SK-N-SH treated with all-trans-retinoic acid at 6 μM for 48 hours (cell line): ENCODE measurements at regions not wholly inside any gene's neighbourhood (a gene's known extent, or its start where the extent isn't known, plus 50 kb on each side); places are given as distances from the start of the nearest gene placed in this dataset.

Experiments
- ATAC-seq: fragments of 200-7000 bp; cut with Tn5 transposase; 3 replicates; pipeline ENCODE4 v1.9.1; 2020; ENCODE audit warnings: mild to moderate bottlenecking, moderate library complexity
- ARNTL ChIP-seq: fragments of 450-650 bp; formaldehyde crosslinking; IDR thresholded peaks from 2 replicates; pipeline ENCODE4 v1.5.0; 2020; ENCODE audit warnings: low read depth, mild to moderate bottlenecking, moderate library complexity, borderline replicate concordance
- BACH2 ChIP-seq: fragments of 250-450 bp; sonication (Bioruptor Pico); IDR thresholded peaks from 2 replicates; pipeline ENCODE4 v1.9.0; 2021; ENCODE audit warnings: mild to moderate bottlenecking, borderline replicate concordance
- CSDC2 ChIP-seq: fragments of 250-450 bp; sonication (Bioruptor Pico); IDR thresholded peaks from 2 replicates; pipeline ENCODE4 v1.5.0; 2020; ENCODE audit warnings: mild to moderate bottlenecking, moderate library complexity
- ESRRG ChIP-seq: fragments of 250-450 bp; sonication (Bioruptor Pico); IDR thresholded peaks from 2 replicates; pipeline ENCODE4 v1.6.1; 2021; ENCODE audit warnings: mild to moderate bottlenecking
- GLIS3 ChIP-seq: fragments of 250-450 bp; sonication (Bioruptor Pico); IDR thresholded peaks from 2 replicates; pipeline ENCODE4 v1.5.0; 2020; ENCODE audit warnings: mild to moderate bottlenecking, moderate library complexity
- ISL1 ChIP-seq: fragments of 250-450 bp; sonication (Bioruptor Pico); IDR thresholded peaks from 2 replicates; pipeline ENCODE4 v2.1.2; 2022; ENCODE audit warnings: mild to moderate bottlenecking, moderate library complexity
- PPARA ChIP-seq: fragments of 250-450 bp; sonication (Bioruptor Pico); IDR thresholded peaks from 2 replicates; pipeline ENCODE4 v1.5.0; 2020; ENCODE audit warnings: mild to moderate bottlenecking, borderline replicate concordance
- RARB ChIP-seq: fragments of 250-450 bp; sonication (Bioruptor Pico); IDR thresholded peaks from 2 replicates; pipeline ENCODE4 v1.8.0; 2021; ENCODE audit warnings: mild to moderate bottlenecking, moderate library complexity
- TOX ChIP-seq: fragments of 250-450 bp; sonication (Bioruptor Pico); IDR thresholded peaks from 2 replicates; pipeline ENCODE4 v1.8.0; 2021; ENCODE audit warnings: mild to moderate bottlenecking, moderate library complexity, borderline replicate concordance
- ZC3H10 ChIP-seq: fragments of 250-450 bp; sonication (Bioruptor Pico); IDR thresholded peaks from 2 replicates; pipeline ENCODE4 v1.5.1; 2021; ENCODE audit warnings: mild to moderate bottlenecking, moderate library complexity
- ZFP3 ChIP-seq: fragments of 250-450 bp; sonication (Bioruptor Pico); IDR thresholded peaks from 2 replicates; pipeline ENCODE4 v1.5.0; 2020; ENCODE audit warnings: mild to moderate bottlenecking, moderate library complexity
- ZNF565 ChIP-seq: fragments of 450-650 bp; formaldehyde crosslinking; conservative IDR thresholded peaks from 2 replicates; pipeline ENCODE4 v1.5.0; 2020; ENCODE audit warnings: low read depth, mild to moderate bottlenecking, moderate library complexity
- ZNF70 ChIP-seq: fragments of 450-650 bp; formaldehyde crosslinking; IDR thresholded peaks from 2 replicates; pipeline ENCODE4 v1.5.0; 2020; ENCODE audit warnings: mild to moderate bottlenecking, moderate library complexity
- ZNF8 ChIP-seq: fragments of 450-650 bp; formaldehyde crosslinking; IDR thresholded peaks from 2 replicates; pipeline ENCODE4 v1.5.0; 2020; ENCODE audit warnings: mild to moderate bottlenecking, moderate library complexity
- TF ChIP-seq, protein P1 (sequence below): fragments of 250-450 bp; sonication (Bioruptor Pico); IDR thresholded peaks from 2 replicates; pipeline ENCODE4 v1.8.0; 2021; ENCODE audit warnings: low read depth, mild to moderate bottlenecking, moderate library complexity, borderline replicate concordance
- TF ChIP-seq, protein P2 (sequence below): fragments of 250-450 bp; sonication (Bioruptor Pico); IDR thresholded peaks from 2 replicates; pipeline ENCODE4 v1.5.1; 2021; ENCODE audit warnings: mild to moderate bottlenecking, moderate library complexity
- TF ChIP-seq, protein P3 (sequence below): fragments of 250-450 bp; sonication (Bioruptor Pico); IDR thresholded peaks from 2 replicates; pipeline ENCODE4 v1.5.1; 2020; ENCODE audit warnings: low read depth, mild to moderate bottlenecking, moderate library complexity
- TF ChIP-seq, protein P4 (sequence below): fragments of 250-450 bp; sonication (Bioruptor Pico); IDR thresholded peaks from 2 replicates; pipeline ENCODE4 v1.5.0; 2020; ENCODE audit warnings: mild to moderate bottlenecking, moderate library complexity

DNA sequence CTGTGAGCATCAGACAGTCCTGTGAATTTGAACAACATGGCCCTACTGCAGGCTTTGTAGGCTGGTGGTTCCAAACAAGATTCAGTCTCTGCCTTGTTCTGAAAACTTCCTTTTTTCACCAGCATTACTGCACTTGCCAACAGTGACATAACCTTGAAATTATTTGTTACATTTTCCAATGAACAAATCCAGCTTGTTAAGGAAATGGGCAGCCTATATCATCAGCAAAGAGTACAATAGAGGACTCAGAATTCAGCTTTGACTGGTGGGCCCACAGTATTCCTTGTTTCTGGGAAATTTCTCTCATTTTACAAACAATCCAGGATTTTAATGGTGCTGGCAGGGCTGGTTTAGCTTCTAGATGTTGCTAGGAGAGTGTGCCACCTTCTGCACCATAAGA, 703.7 kb upstream of the FZD8 start:
- peak; percentile 4; the same call in 1 of the 3 replicates for ATAC-seq
- TF ChIP-seq, protein P1, sequence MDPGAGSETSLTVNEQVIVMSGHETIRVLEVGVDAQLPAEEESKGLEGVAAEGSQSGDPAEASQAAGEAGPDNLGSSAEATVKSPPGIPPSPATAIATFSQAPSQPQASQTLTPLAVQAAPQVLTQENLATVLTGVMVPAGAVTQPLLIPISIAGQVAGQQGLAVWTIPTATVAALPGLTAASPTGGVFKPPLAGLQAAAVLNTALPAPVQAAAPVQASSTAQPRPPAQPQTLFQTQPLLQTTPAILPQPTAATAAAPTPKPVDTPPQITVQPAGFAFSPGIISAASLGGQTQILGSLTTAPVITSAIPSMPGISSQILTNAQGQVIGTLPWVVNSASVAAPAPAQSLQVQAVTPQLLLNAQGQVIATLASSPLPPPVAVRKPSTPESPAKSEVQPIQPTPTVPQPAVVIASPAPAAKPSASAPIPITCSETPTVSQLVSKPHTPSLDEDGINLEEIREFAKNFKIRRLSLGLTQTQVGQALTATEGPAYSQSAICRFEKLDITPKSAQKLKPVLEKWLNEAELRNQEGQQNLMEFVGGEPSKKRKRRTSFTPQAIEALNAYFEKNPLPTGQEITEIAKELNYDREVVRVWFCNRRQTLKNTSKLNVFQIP (CRISPR knock-in tag), result no peak
- TF ChIP-seq BACH2, result no peak
- no peak for TF ChIP-seq ZNF8 (CRISPR knock-in tag)
- TF ChIP-seq ZNF565 (CRISPR knock-in tag), result no peak
- no peak for TF ChIP-seq ZC3H10 (CRISPR knock-in tag)
- no peak for TF ChIP-seq RARB (CRISPR knock-in tag)
- TF ChIP-seq CSDC2 (CRISPR knock-in tag), result no peak
- TF ChIP-seq ZFP3 (CRISPR knock-in tag), result no peak
- TF ChIP-seq, protein P2, sequence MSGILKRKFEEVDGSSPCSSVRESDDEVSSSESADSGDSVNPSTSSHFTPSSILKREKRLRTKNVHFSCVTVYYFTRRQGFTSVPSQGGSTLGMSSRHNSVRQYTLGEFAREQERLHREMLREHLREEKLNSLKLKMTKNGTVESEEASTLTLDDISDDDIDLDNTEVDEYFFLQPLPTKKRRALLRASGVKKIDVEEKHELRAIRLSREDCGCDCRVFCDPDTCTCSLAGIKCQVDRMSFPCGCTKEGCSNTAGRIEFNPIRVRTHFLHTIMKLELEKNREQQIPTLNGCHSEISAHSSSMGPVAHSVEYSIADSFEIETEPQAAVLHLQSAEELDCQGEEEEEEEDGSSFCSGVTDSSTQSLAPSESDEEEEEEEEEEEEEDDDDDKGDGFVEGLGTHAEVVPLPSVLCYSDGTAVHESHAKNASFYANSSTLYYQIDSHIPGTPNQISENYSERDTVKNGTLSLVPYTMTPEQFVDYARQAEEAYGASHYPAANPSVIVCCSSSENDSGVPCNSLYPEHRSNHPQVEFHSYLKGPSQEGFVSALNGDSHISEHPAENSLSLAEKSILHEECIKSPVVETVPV (CRISPR knock-in tag), result no peak
- TF ChIP-seq TOX (CRISPR knock-in tag), result no peak
- TF ChIP-seq, protein P3, sequence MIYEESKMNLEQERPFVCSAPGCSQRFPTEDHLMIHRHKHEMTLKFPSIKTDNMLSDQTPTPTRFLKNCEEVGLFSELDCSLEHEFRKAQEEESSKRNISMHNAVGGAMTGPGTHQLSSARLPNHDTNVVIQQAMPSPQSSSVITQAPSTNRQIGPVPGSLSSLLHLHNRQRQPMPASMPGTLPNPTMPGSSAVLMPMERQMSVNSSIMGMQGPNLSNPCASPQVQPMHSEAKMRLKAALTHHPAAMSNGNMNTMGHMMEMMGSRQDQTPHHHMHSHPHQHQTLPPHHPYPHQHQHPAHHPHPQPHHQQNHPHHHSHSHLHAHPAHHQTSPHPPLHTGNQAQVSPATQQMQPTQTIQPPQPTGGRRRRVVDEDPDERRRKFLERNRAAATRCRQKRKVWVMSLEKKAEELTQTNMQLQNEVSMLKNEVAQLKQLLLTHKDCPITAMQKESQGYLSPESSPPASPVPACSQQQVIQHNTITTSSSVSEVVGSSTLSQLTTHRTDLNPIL (CRISPR knock-in tag), result no peak

DNA sequence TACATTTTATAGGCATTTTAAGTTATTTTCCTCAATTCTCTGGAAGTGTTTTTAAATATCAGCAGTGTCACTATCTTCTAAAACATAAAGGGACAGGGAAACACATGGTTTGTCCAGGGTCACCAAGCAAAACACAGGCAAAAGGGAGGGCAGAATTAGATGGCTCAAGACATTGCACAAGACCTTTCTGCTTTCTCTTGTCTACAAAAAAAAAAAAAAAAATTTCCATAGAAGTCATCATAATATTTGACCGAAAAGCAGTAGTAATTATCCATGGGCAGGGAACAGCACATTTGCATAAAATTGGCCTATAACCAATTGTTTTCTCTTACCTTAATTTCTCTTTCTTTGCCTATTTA, 703.1 kb upstream of the FZD8 start:
- TF ChIP-seq, protein P4, sequence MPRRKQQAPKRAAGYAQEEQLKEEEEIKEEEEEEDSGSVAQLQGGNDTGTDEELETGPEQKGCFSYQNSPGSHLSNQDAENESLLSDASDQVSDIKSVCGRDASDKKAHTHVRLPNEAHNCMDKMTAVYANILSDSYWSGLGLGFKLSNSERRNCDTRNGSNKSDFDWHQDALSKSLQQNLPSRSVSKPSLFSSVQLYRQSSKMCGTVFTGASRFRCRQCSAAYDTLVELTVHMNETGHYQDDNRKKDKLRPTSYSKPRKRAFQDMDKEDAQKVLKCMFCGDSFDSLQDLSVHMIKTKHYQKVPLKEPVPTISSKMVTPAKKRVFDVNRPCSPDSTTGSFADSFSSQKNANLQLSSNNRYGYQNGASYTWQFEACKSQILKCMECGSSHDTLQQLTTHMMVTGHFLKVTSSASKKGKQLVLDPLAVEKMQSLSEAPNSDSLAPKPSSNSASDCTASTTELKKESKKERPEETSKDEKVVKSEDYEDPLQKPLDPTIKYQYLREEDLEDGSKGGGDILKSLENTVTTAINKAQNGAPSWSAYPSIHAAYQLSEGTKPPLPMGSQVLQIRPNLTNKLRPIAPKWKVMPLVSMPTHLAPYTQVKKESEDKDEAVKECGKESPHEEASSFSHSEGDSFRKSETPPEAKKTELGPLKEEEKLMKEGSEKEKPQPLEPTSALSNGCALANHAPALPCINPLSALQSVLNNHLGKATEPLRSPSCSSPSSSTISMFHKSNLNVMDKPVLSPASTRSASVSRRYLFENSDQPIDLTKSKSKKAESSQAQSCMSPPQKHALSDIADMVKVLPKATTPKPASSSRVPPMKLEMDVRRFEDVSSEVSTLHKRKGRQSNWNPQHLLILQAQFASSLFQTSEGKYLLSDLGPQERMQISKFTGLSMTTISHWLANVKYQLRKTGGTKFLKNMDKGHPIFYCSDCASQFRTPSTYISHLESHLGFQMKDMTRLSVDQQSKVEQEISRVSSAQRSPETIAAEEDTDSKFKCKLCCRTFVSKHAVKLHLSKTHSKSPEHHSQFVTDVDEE (CRISPR knock-in tag), result no peak
- TF ChIP-seq PPARA, result no peak
- TF ChIP-seq, protein P3 (CRISPR knock-in tag), result no peak
- no peak for ATAC-seq

DNA sequence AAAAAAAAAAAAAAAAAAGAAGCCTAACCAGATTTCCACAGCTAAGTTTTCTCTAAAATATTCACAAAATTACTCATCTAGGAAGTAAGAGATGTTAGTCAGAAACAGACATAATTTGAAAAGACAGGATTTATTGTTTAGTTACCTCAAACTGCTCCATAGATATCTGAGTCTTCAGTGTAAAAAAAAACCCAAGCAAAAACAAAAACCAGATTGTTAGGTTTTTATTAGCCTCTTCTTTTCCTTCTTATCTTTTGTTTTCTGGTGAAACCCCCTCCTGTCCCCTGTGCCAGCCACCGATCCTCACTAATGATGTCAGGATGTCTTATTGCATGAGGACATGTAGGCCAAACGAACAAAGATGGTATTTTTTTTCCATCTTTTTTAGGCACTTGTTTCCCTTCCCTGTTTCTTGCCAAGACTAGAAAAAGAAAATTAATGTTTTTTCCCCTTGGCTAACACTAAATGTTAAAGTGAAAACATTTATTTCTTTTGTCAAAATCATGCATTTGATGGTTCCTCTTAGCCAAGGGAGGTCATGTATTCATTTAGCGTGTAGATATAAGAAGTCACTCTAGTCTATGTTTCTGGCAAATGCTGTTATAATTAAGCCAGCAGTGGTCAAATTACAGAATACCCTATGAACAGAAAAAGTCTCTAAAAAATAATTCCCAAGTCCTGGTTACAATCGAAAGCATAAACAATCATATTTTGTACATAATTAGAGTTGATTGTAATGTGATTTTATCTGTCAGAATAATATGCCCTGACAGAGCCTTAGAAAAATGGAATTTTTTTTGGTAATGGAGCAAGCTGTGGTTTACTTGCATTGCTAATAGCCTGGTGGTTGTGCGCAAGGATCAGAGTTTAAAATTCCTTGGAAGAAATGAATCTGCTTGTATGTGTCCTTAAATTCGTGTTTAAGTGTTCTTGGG, 702.4 kb upstream of the FZD8 start:
- ATAC-seq, result peak; percentile 74
- TF ChIP-seq, protein P2 (CRISPR knock-in tag), result no peak
- TF ChIP-seq, protein P3 (CRISPR knock-in tag), result no peak
- TF ChIP-seq ISL1 (CRISPR knock-in tag), result no peak
- TF ChIP-seq GLIS3 (CRISPR knock-in tag), result no peak
- TF ChIP-seq ZNF70 (CRISPR knock-in tag), result no peak
- no peak for TF ChIP-seq ARNTL (CRISPR knock-in tag)
- peak; percentile 92 for TF ChIP-seq TOX (CRISPR knock-in tag)
- no peak for TF ChIP-seq ZNF565 (CRISPR knock-in tag)
- no peak for TF ChIP-seq ZFP3 (CRISPR knock-in tag)
- TF ChIP-seq, protein P1 (CRISPR knock-in tag), result peak; percentile 76; the same call in 1 of the 2 replicates
- TF ChIP-seq ESRRG (CRISPR knock-in tag), result no peak
- TF ChIP-seq, all 23 proteins: peak for 2
